Mesendoderm (in vitro differentiated cells): ENCODE measurements at regions not wholly inside any gene's neighbourhood (a gene's known extent, or its start where the extent isn't known, plus 50 kb on each side); places are given as distances from the start of the nearest gene placed in this dataset.

Experiments
- DNase-seq: peaks from one replicate; pipeline ENCODE4 v3.0.0; 2013
- H2AK5ac ChIP-seq: 2 replicates; pipeline ENCODE4 v1.6.1; 2013; ENCODE audit warnings: low read length, inconsistent platforms
- H2BK120ac ChIP-seq: 2 replicates; pipeline ENCODE4 v1.6.1; 2013; ENCODE audit warnings: low read depth, mild to moderate bottlenecking, low read length, moderate library complexity, mixed read lengths
- H2BK15ac ChIP-seq: replicated peaks from 2 replicates; pipeline ENCODE4 v1.6.1; 2013; ENCODE audit warnings: low read depth, mild to moderate bottlenecking, moderate library complexity
- H2BK5ac ChIP-seq: 2 replicates; pipeline ENCODE4 v1.6.1; 2013; ENCODE audit warnings: low read length, inconsistent platforms
- H3K18ac ChIP-seq: 2 replicates; pipeline ENCODE4 v1.6.1; 2013; ENCODE audit warnings: mild to moderate bottlenecking, low read length, mixed read lengths
- H3K23ac ChIP-seq: one replicate; pipeline ENCODE4 v1.6.1; 2013; ENCODE audit warnings: low read length
- H3K27ac ChIP-seq: 2 replicates; pipeline ENCODE4 v1.5.1; 2013; ENCODE audit warnings: low read depth, mild to moderate bottlenecking, inconsistent platforms, low read length, moderate library complexity
- H3K27me3 ChIP-seq: 2 replicates; pipeline ENCODE4 v1.6.1; 2013; ENCODE audit warnings: low read length, control low read depth, mild to moderate bottlenecking, inconsistent platforms; ENCODE audit not compliant: insufficient read depth, poor library complexity
- H3K36me3 ChIP-seq: 2 replicates; pipeline ENCODE4 v1.6.1; 2013; ENCODE audit warnings: low read length, inconsistent platforms; ENCODE audit not compliant: control insufficient read depth, insufficient read depth
- H3K4ac ChIP-seq: one replicate; pipeline ENCODE4 v1.6.1; 2013; ENCODE audit warnings: low read depth, mild to moderate bottlenecking, low read length, moderate library complexity
- H3K4me1 ChIP-seq: 2 replicates; pipeline ENCODE4 v1.6.1; 2013; ENCODE audit warnings: low read depth, low read length, inconsistent platforms; ENCODE audit not compliant: control insufficient read depth
- H3K4me2 ChIP-seq: 2 replicates; pipeline ENCODE4 v1.6.1; 2013; ENCODE audit warnings: low read length
- H3K4me3 ChIP-seq: 2 replicates; pipeline ENCODE4 v1.5.1; 2013; ENCODE audit warnings: mild to moderate bottlenecking, low read length
- H3K56ac ChIP-seq: one replicate; pipeline ENCODE4 v1.6.1; 2013; ENCODE audit warnings: low read length
- H3K79me1 ChIP-seq: 2 replicates; pipeline ENCODE4 v1.6.1; 2013; ENCODE audit warnings: low read length, inconsistent platforms
- H3K79me2 ChIP-seq: 2 replicates; pipeline ENCODE4 v1.6.1; 2013; ENCODE audit warnings: mild to moderate bottlenecking, low read length; ENCODE audit not compliant: control insufficient read depth, insufficient read depth
- H3K9ac ChIP-seq: 2 replicates; pipeline ENCODE4 v1.6.1; 2013; ENCODE audit warnings: low read length, inconsistent platforms
- H4K5ac ChIP-seq: one replicate; pipeline ENCODE4 v1.6.1; 2013; ENCODE audit warnings: low read length
- H4K8ac ChIP-seq: one replicate; pipeline ENCODE4 v1.6.1; 2013; ENCODE audit warnings: low read depth, mild to moderate bottlenecking, control low read depth, low read length, moderate library complexity
- WGBS: extraction: QIAGEN DNeasy Blood & Tissue Kit; methylation state at CpG from one replicate; pipeline ENCODE4 v1.1.7; 2013; ENCODE audit warnings: low lambda C conversion rate, missing lambda C conversion rate; ENCODE audit not compliant: insufficient coverage; ENCODE audit errors: extremely low coverage; 5-methylcytosine and 5-hydroxymethylcytosine counted together

GRCh38 chr20:24048024-24048611 lies 59.5 kb upstream of the GGTLC1 start:
- Histone ChIP-seq H2BK15ac (no peak overlapping the region), H3K27me3 (no peaks in the 10 kb centered on the region)

GRCh38 chr20:24046888-24047287 lies 58.3 kb upstream of the GGTLC1 start:
- no peak overlapping the region for H3K4ac ChIP-seq
- no peak overlapping the region for H2BK5ac ChIP-seq
- no CpG with 5 or more reads among the region's 1 CpG for WGBS

More at GRCh38 chr20:24048024-24048611, 59.5 kb upstream of the GGTLC1 start:
- Histone ChIP-seq H3K79me2 (no peaks in the 10 kb centered on the region), H3K18ac (no peak overlapping the region), H3K27ac (no peak overlapping the region), H3K23ac (no peak overlapping the region), H3K36me3 (no peaks in the 10 kb centered on the region), H3K56ac (no peak overlapping the region), H3K9ac (no peak overlapping the region), H3K4me1 (peaks cover 1% of the 10 kb centered on the region), H4K5ac (no peak overlapping the region), H3K4me2 (no peak overlapping the region), H4K8ac (no peak overlapping the region), H2AK5ac (no peak overlapping the region), H3K79me1 (no peaks in the 10 kb centered on the region), H3K4me3 (no peak overlapping the region), H2BK5ac (no peak overlapping the region), H2BK120ac (no peak overlapping the region), H3K4ac (no peak overlapping the region)
- WGBS: no CpG with 5 or more reads among the region's 16 CpGs
- no peak for DNase-seq

GRCh38 chr20:24045621-24046318 lies 57.2 kb upstream of the GGTLC1 start:
- no peak overlapping the region for H2AK5ac ChIP-seq
- H2BK120ac ChIP-seq: no peak overlapping the region
- H4K5ac ChIP-seq: no peak overlapping the region
- H3K4ac ChIP-seq: no peak overlapping the region
- no peak overlapping the region for H4K8ac ChIP-seq
- H3K18ac ChIP-seq: no peak overlapping the region
- peak; percentile 77 for DNase-seq
- no peak overlapping the region for H3K9ac ChIP-seq
- no peak overlapping the region for H3K23ac ChIP-seq
- WGBS: no CpG with 5 or more reads among the region's 10 CpGs
- peak overlapping the region; percentile 53 for H3K27ac ChIP-seq
- H2BK5ac ChIP-seq: peak overlapping the region; percentile 65
- no peaks in the 10 kb centered on the region for H3K27me3 ChIP-seq
- no peak overlapping the region for H3K4me3 ChIP-seq
- no peaks in the 10 kb centered on the region for H3K79me1 ChIP-seq
- H2BK15ac ChIP-seq: no peak overlapping the region
- no peaks in the 10 kb centered on the region for H3K79me2 ChIP-seq
- H3K36me3 ChIP-seq: no peaks in the 10 kb centered on the region
- H3K4me2 ChIP-seq: no peak overlapping the region
- peaks cover 1% of the 10 kb centered on the region for H3K4me1 ChIP-seq
- peak overlapping the region; percentile 17 for H3K56ac ChIP-seq

More at GRCh38 chr20:24046888-24047287, 58.3 kb upstream of the GGTLC1 start:
- no peak overlapping the region for H3K27ac ChIP-seq
- no peak overlapping the region for H3K18ac ChIP-seq
- no peaks in the 10 kb centered on the region for H3K36me3 ChIP-seq
- H2BK15ac ChIP-seq: no peak overlapping the region
- H3K9ac ChIP-seq: no peak overlapping the region
- peaks cover 1% of the 10 kb centered on the region for H3K4me1 ChIP-seq
- no peak for DNase-seq
- no peak overlapping the region for H2AK5ac ChIP-seq
- no peak overlapping the region for H3K4me3 ChIP-seq
- H3K56ac ChIP-seq: no peak overlapping the region
- no peak overlapping the region for H4K8ac ChIP-seq
- H4K5ac ChIP-seq: no peak overlapping the region
- no peaks in the 10 kb centered on the region for H3K79me1 ChIP-seq
- H3K79me2 ChIP-seq: no peaks in the 10 kb centered on the region
- H3K27me3 ChIP-seq: no peaks in the 10 kb centered on the region
- no peak overlapping the region for H3K23ac ChIP-seq
- H3K4me2 ChIP-seq: no peak overlapping the region
- H2BK120ac ChIP-seq: no peak overlapping the region

GRCh38 chr20:24043294-24043693 lies 54.7 kb upstream of the GGTLC1 start:
- Histone ChIP-seq H4K5ac (no peak overlapping the region), H3K4me3 (no peak overlapping the region), H3K36me3 (no peaks in the 10 kb centered on the region), H3K79me1 (no peaks in the 10 kb centered on the region), H3K18ac (no peak overlapping the region), H2BK120ac (no peak overlapping the region), H3K4me2 (no peak overlapping the region), H3K9ac (no peak overlapping the region), H3K79me2 (no peaks in the 10 kb centered on the region), H2BK15ac (no peak overlapping the region), H3K23ac (no peak overlapping the region), H2AK5ac (no peak overlapping the region), H4K8ac (no peak overlapping the region), H3K56ac (no peak overlapping the region), H3K27me3 (no peaks in the 10 kb centered on the region), H2BK5ac (no peak overlapping the region), H3K4ac (no peak overlapping the region), H3K4me1 (peaks cover 1% of the 10 kb centered on the region), H3K27ac (no peak overlapping the region)
- no CpG with 5 or more reads among the region's 1 CpG for WGBS
- DNase-seq: no peak

- DNase-seq: no peak
- H4K5ac ChIP-seq: no peak overlapping the region
- H4K8ac ChIP-seq: no peak overlapping the region
Observed at GRCh38 chr20:24042646-24043045, 54.1 kb upstream of the GGTLC1 start.

More at GRCh38 chr20:24042646-24043045, 54.1 kb upstream of the GGTLC1 start:
- WGBS: no CpG with 5 or more reads among the region's 3 CpGs
- H2BK15ac ChIP-seq: no peak overlapping the region
- H3K36me3 ChIP-seq: no peaks in the 10 kb centered on the region
- H3K4me2 ChIP-seq: no peak overlapping the region
- H3K4me1 ChIP-seq: peaks cover 1% of the 10 kb centered on the region
- H3K4me3 ChIP-seq: no peak overlapping the region
- H3K56ac ChIP-seq: no peak overlapping the region
- H3K9ac ChIP-seq: no peak overlapping the region
- H3K27me3 ChIP-seq: no peaks in the 10 kb centered on the region
- H3K79me2 ChIP-seq: no peaks in the 10 kb centered on the region
- H2AK5ac ChIP-seq: no peak overlapping the region
- H2BK120ac ChIP-seq: no peak overlapping the region
- no peak overlapping the region for H3K18ac ChIP-seq
- no peak overlapping the region for H3K23ac ChIP-seq
- no peaks in the 10 kb centered on the region for H3K79me1 ChIP-seq
- no peak overlapping the region for H3K4ac ChIP-seq
- H2BK5ac ChIP-seq: no peak overlapping the region
- no peak overlapping the region for H3K27ac ChIP-seq
